ENCODE measurements at regions not wholly inside any gene's neighbourhood (a gene's known extent, or its start where the extent isn't known, plus 50 kb on each side); places are given as distances from the start of the nearest gene placed in this dataset.
"Not testable (repeated sequence)": the region's sequence is repeated elsewhere in the genome, so short reads cannot be mapped to it uniquely, and the experiment has no call there.

DNA sequence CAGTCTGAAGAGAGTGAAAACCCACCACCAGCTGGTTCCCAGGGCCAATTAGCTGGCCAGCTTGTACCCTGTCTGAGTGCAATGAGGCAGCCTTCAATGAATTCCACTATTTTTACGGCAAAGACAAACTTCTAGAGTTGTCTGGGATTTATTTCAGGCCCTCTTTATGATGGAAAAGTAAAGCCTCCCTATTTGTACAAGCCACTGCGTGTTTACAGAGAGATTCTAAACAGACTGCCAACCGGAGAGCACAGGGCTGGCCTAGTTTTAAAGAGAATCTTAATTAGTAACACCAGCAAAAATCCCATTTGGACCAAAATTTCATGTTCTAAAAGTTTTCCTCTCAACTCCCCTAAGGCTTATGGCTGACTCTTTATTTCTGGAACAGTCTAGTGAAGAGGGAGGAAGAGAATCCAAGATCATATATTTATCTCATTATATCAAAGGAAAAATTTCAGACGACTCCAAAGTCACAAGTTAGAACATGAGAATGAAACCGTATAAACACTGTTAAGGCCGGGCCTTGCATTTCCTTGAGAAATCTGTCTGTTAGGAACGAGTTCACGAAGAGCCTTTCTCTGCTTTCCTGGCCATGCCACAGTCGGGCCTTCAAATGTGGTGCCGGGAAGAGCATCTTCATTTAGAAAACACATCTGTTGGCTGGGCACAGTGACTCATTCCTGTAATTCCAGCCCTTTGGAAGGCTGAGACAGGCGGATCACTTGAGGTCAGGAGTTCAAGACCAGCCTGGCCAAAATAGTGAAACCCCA lies 724.6 kb upstream of the NRP1 start:
- DNase-seq, result no peak

DNA sequence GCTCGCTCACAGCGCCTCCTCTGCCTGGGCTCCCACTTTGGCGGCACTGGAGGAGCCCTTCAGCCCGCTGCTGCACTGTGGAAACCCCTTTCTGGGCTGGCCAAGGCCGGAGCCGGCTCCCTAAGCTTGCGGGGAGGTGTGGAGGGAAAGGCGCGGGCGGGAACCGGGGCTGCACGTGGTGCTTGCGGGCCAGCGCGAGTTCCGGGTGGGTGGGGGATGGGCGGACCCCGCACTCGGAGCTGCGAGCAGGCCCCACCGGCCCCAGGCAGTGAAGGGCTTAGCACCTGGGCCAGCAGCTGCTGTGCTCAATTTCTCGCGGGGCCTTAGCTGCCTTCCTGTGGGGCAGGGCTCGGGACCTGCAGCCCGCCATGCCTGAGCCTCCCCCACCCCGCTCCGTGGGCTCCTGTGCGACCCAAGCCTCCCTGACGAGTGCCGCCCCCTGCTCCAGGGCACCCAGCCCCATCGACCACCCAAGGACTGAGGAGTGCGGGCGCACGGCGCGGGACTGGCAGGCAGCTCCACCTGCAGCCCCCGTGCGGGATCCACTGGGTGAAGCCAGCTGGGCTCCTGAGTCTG lies 721.0 kb upstream of the NRP1 start:
- not testable (repeated sequence) for DNase-seq

DNA sequence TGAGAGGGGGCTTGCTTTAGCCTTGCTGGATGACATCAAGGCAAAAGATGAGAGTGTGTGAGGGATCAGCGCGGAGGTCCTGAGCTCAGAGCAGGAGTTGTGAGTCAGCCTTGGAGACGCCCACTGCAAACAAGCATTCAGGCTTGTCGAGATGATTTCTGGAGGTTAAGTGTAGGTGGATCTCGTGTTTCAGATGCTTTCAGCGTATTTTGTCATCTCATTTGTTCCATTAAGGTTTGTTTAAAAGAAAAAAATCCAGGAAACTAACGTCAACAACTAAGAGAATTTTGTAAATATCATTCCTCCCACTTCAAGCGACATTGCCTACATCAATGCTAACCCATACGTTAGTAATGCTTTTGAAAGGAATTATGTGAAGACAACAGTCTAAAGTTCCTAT lies 715.4 kb upstream of the NRP1 start:
- DNase-seq, result no peak

DNA sequence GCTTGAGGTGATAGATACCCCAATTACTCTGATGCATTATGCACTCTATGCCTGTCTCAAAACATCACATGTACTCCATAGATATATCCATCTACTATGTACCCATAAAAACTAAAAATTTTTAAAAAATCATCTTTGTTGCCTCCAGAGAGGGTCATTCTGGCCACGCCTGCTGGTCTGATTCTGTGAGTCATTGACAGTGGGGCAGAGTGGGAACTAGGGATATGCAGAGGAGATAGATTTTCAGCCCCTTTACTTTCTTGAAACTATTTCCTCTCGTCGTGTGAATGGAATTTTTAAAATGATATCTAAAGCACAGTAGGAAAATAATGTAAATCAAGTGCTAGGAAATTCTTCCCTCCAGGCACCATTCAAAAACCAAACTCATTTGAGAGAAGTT lies 715.0 kb upstream of the NRP1 start:
- DNase-seq, result no peak

DNA sequence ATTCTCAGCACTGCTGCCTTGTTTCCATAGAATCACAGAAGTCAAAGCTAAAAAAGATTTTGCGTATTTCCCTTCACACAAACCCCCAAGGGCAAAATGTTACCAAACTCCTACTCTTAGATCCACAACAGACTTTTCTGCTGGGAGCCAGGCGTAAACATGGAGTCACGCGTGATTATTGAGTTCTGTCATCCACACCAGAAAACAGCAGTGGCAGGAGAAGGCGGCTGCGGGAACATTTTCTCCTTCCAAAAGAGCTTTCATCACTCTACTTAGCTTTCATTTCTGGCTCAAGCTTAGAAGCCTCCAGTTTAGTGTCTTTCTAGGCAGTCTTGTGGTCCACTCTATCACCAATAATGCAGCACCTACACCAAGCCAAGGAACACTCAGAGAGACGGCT lies 712.9 kb upstream of the NRP1 start:
- no peak for DNase-seq

DNA sequence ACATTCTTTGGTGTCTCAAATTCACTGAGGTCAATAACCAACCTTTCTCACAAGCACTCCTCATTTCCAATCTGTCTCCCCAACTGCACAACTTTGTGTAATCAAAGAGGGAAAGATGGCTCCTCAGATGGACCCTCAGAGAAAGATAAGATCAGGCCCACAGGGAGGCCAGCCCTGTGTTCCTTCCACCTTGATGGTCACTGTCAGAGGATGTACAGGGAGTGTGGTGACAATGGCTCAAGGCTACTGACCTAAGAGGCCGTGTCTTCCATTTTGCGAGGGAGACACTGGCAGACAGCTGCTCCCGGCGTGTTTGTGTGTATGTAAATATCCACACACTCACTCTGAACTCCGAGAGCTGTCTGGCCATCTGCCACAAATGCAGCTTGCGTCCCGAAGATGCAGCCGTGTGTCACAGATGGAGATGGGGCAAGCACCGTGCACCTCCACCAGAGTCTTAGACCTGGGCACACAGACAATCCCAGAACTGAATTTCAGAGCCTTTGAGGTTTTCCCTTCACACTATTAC lies 712.1 kb upstream of the NRP1 start:
- DNase-seq, result no peak

DNA sequence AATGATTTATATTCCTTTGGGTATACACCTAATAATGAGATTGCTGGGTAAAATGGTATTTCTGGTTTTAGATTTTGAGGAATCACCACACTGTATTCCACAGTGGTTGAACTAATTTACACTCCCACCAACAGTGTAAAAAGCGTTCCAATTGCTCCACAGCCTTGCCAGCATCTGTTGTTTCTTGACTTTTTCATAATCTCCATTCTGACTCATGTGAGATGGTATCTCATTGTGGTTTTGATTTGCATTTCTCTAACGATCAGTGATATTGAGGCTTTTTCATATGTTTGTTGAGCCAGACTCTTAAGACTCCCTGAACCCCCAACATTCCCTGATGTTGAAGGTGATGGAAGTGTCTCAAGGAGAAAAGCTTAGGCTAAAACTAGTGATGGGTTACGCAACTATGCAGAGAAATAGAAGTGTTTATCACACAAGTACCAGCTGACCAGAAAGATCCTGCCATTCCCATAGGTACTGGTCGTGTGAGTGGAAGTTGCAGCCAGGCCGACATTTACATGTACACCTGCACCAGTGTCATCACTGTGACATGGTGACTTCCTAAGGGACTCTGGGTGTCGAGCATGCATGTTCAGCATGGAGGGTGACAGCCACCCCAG lies 711.2 kb upstream of the NRP1 start:
- DNase-seq, result no peak

DNA sequence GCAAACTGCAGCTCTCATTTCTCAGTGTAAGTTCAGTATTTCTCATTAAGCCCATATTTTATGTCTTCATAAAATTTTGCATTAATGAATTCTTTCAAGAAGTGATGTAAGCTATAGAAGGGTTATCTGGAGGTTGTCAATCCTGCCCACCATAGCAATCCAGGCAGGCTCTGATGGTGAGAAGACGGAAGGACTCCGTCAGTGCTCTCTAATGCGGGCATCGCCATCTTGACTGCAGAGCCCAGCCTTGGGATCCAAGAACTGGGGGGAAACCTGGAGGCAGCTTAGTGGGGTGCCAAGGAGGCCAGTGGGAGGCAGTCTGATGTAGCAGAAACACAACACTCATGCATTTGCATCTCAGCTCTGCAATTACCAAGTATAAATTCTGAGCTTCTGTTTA lies 707.4 kb upstream of the NRP1 start:
- no peak for DNase-seq

DNA sequence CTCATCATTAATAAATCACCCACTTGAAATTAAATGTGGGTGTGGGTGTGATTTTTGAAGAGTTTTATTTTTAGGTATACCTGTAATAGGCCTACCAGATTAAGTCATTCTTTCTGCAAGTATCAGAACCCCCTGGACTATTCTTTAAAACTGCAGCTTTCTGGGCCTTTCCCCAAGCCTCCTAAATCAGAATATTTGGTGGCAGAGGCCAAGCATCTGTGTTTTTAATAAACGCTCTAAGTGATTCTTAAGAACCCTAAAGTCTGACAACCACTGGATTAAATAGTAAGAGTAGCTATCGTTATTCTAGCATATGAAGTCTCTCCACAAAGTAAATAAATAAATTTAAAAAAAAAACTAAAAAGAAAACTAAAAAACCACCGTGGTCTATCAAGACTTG lies 703.0 kb upstream of the NRP1 start:
- no peak for DNase-seq

DNA sequence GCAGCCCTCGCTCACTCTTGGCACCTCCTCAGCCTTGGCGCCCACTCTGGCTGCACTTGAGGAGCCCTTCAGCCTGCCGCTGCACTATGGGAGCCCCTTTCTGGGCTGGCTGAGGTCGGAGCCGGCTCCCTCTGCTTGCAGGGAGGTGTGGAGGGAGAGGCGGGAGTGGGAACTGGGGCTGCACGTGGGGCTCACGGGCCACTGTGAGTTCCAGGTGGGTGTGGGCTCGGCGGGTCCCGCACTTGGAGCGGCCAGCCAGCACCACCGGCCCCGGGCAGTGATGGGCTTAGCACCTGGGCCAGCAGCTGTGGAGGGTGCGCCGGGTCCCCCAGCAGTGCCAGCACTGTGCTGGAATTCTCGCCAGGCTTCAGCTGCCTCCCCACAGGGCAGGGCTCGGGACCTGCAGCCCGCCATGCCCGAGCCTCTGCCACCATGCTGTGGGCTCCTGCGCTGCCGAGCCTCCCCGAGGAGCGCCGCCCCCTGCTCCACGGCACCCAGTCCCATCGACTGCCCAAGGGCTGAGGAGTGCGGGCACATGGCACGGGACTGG lies 700.8 kb upstream of the NRP1 start:
- not testable (repeated sequence) for DNase-seq

DNA sequence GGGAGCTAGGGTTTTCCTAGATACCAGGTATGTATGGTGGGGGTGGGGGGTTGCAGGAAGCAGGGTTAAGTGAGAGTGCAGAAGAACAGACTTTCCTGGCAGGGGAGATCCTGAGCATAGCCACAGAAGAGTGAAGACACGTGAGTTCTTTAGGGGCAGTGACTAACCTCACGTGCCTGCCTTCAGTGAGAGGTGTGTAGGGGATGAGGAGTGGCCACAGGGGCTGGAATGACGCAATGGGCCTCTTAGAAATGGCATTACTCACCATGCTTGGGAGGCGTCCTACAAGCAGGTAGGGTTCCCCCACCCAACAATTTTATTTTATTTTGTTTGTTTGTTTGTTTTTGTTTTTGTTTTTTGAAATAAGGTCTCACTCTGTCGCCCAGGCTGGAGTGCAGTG lies 698.6 kb upstream of the NRP1 start:
- DNase-seq, result no peak

DNA sequence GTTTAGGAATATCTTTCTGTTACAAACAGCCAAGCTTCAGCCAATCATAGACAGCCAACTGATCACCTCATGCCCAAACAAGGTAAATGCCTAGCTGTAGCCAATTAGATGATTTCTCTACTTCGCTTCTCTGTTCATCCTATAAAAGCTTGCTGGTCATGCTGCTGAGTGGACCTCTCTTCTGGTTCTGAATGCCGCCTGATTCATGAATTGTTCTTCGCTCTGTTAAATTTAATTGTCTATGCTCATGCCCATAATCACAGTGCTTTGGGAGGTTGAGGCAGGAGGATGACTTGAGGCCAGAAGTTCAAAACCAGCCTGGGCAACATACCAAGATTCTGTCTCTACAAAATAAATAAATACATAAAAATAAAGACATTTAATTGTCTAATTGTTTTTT lies 698.1 kb upstream of the NRP1 start:
- DNase-seq, result no peak

DNA sequence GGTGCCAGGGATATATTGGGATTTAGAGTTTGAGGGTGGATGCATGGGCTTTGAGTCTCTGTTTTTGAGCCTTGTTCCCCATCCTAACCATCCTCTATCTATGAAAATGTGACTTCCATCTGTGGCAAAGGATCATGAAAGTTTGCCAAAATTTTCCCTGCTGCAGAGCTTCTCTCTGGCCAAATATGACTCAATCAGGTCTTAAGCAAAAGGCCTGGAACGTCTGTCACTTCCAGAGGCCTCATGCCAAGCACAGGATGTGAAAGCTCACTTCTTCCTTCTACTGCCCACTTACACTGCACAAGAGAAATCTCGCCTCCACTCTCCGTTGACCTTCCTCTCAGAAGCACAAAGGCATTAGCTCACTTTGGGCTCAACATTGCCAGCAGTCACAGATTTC lies 696.9 kb upstream of the NRP1 start:
- DNase-seq, result no peak

DNA sequence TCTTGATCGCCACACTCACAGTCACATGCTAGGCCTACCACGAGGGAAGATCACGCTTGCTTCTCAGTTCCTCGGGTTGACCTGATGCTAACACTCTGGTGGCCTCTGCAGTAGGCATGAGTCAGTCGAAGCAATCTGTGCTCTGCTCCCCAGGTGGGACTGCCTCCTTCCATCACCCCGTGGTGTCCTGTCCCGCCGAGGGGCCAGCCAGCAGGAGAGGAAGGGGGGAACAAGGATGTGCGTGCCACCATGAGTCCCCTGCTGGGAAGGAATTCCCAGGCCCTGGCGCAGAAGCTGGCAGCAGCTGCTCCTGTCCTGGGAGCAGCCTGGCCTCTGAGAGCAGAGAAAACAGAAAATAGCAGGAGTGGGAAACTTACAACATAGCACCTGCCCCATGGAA lies 695.0 kb upstream of the NRP1 start:
- DNase-seq, result no peak

DNA sequence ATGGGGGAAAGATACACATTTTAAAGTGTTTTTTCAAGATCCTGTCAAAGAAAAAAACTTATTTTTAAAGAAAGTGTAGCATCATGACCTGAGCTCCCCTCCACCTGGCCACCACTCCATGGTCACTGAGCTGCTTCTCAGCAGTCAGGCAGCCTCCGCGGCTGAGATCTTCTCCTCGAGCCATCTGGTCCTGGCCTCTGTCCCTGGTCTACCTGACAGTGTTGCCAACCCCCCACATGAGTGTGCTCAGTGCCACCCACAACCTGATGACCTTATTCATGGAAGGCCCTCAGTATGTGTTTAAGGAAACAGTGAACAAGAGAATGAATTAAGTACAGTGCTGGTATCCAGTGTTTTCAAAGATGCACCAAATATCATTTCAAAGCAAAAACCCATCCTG lies 694.5 kb upstream of the NRP1 start:
- DNase-seq, result no peak

DNA sequence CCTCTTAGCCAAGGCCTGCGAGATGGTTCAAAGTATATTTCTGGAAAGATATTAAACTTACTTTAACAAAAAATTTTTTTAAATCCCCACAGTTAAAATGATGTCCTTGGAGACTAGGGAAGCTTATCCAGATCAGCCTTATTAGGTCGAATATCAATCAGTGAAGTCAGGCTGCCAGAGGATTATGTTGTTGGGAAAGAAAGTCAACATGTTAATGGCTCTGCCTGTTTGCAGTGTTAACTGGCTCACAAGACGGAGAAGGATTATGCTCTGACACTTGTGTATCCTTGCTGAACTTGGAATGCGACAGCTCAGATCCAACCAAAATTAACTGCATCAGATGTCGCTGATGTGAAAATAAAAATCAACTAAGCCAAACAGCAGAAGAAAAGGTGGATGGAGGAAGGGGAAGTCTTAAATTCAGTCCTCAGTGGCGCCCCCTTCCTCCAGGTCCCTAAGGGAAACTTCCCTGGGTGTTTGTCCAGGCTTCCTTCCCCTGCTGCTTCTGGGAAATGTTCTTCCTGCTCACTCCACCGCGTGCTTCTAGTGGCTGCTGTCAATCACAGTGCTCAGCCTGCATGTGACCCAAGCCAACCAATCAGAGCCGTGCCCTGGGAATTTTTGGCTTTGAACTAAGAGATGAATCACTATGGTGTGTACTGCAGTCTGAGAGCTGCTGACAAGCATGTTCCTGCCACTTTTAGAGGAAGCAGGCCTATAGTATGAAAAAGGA lies 690.4 kb upstream of the NRP1 start:
- DNase-seq, result no peak

DNA sequence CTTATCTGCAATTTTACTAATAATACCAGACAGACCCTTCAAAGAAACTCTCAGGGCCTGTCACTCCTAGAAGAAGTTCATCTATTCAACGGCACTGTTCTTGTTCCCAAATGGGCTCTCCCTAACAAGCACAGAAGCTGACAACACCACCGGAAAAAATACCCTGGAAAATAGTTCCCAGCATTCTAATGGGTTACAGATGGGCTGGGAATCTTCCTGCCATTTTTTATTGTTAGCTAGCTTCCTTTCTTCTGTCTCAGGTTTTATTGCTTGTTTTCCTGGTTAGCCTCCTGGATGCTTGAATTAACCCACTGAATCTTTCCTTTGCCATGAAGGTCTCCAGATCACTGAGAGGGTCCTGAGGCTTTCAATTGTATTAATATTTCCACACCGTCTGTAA lies 689.8 kb upstream of the NRP1 start:
- no peak for DNase-seq

DNA sequence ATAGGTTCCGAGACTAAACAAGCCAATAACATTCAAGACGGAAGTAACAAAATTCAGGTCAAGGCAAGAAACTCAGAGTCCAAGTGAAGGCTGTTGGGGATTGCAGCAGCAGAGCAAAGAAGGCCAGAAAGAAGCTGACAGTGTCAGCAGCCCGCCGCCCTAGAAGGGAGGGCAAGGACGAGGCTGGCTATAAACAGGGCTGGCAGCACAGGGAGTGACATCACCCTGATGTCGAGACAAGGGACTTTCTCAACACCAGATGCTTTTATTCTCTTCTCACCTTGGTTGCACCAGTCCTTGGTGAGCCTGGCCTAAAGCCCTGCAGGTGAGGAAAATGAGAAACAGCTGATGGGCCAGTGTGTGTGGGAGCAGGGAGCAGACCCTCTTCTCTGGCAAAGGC lies 687.7 kb upstream of the NRP1 start:
- no peak for DNase-seq

DNA sequence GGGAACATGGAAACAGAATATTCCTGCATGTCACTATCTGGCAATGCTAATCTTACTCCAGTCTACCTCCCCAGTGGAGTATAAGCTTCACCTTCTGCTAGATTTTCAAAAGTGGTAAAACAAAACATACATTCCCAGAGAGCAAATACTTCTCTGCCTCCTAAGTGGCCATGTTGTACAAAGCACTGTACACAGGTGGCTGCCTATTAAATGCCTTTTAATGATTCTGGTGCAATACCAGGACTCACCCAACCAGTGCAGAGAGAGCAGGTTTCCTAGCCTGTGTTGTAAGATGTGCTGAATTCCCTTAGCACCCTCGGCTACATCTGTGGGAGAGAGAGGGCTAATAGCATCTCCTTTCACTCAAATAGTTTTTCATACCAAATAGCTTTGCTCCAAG lies 684.3 kb upstream of the NRP1 start:
- no peak for DNase-seq

DNA sequence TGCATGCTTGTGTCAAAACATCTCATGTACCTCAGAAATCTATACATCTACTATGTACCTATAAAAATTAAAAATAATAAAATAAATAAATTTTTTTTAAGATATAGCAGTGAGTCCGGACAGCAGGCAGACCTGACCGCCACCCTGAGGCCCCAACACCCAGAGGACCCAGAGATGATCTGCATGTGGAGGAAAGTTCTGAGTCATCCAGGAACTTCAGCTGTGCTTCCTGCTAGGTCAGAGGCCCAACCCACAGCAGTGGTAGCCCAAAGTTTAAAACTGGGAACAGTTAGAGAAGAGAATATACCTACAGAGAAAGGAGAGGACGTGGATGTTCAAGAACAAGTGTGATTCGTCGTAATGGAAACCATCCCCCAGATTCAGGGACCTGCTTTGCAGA lies 683.7 kb upstream of the NRP1 start:
- DNase-seq, result no peak

DNA sequence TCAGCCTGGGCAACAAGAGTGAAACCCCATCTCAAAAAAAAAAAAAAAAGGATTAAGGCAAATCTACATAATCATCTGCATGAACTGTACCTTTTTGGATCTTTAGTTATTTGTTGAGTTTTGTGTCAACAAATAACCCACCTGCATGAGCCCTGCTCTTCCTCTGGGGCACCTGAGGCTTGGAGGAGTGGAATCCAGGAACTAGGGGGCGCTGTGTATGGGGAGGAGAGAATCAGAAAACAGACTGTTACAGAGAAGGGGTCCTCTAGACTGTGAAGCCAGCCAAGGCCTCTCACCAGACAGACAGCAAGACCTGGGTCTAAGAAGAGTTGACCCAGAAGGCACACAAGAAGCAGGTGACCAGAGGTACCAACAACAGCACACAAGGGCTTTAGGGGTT lies 682.8 kb upstream of the NRP1 start:
- DNase-seq, result no peak

DNA sequence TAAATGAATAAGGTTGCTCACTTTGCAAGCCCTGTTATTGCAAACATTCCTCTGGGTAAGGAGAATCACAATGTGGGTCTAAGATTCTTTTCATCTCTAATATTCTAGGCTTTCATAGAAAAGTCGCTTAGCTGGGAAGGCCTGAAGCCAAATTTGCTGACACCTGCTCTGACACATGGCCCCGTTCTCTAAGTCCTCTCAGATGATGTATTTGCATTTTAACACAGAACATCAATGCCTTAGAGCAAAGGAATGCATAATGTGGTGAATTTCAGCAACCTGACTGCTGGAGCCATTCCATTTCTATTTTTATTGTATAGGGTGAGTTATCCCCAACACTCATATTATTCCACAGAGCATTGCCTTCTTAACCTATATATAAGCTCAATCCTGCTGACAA lies 682.1 kb upstream of the NRP1 start:
- no peak for DNase-seq

DNA sequence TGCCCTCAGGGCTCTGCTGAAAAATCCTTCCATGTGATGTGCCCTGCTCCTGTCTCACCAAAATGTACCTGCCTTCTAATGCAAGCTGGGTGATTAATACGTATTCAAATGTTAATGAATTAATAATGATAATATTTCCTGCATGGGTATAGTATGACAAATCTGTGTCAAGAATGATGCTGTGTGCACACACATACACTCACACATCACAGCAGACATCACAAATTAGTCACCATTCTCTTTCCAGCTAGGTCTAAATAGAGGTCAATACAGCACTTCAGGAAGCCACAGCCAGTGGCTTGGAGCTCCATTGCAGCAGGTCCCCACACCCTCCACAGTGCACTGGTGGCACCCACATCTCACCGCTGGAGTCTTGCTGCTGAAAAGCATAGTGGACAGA lies 681.2 kb upstream of the NRP1 start:
- no peak for DNase-seq

DNA sequence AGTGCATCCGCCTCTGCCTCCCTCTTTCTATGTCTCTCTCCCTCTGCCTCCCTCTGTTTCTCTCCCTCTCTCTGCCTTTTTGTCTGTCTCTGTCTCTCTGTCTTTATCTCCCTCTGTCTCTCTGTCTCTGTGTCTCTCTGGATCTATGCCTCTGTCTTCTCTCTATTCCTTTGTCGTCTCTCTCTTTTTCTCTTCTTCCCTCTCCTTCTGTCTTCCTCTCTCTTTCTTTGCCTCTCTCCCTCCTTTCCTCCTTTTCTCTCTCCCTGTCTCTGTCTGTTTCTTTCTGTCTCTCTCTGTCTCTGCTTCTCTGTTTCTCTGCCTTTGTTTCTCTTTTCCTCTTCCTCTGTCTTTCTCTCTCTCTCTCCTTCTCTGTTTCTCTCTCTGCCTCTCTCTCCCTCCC lies 678.8 kb upstream of the NRP1 start:
- no peak for DNase-seq
